ENCODE measurements at regions not wholly inside any gene's neighbourhood (a gene's known extent, or its start where the extent isn't known, plus 50 kb on each side); places are given as distances from the start of the nearest gene placed in this dataset.

DNA sequence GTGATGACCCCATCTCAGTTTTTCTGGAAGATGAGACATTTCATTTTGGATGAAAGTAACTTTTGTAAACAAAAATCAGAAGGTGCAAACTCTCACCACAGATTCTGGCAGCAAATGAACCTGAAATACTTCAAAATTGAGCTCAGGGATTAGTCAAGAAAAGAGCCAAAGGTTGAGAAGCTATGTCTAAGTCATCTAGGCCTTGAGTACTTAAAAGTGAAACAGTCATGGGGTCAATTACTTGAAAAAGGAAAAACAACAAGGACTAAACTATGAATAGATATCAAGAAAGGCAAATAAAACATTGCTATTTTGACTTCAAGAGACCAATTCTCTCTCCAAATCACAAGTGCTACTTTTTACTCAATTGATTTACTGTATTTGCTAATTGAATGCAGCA lies 285.1 kb downstream of the RBM43 start:
- TF ChIP-seq, protein P1, sequence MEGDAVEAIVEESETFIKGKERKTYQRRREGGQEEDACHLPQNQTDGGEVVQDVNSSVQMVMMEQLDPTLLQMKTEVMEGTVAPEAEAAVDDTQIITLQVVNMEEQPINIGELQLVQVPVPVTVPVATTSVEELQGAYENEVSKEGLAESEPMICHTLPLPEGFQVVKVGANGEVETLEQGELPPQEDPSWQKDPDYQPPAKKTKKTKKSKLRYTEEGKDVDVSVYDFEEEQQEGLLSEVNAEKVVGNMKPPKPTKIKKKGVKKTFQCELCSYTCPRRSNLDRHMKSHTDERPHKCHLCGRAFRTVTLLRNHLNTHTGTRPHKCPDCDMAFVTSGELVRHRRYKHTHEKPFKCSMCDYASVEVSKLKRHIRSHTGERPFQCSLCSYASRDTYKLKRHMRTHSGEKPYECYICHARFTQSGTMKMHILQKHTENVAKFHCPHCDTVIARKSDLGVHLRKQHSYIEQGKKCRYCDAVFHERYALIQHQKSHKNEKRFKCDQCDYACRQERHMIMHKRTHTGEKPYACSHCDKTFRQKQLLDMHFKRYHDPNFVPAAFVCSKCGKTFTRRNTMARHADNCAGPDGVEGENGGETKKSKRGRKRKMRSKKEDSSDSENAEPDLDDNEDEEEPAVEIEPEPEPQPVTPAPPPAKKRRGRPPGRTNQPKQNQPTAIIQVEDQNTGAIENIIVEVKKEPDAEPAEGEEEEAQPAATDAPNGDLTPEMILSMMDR (IDR thresholded peaks at IDR 0.05; ENCODE audit: insufficient read depth, low read depth, low read length) = no peak
- no peak for TF ChIP-seq EZH2 (IDR thresholded peaks at IDR 0.05; ENCODE audit: insufficient read depth, low read length)

All from astrocyte (in vitro differentiated cells and primary cell).